Mucosa of rectum (tissue), 2 donors: ENCODE measurements at regions not wholly inside any gene's neighbourhood (a gene's known extent, or its start where the extent isn't known, plus 50 kb on each side); places are given as distances from the start of the nearest gene placed in this dataset.

Experiments used
- H3K27ac ChIP-seq, 2 donors: one replicate each; pipeline ENCODE4 v1.7.0; 2013; ENCODE audit warnings: inconsistent platforms in 2 of 2, low read depth in 2 of 2, low read length in 2 of 2
- H3K27me3 ChIP-seq, 2 donors: one replicate each; pipeline ENCODE4 v1.7.0; 2013; ENCODE audit warnings: low read length in 2 of 2; ENCODE audit not compliant: control insufficient read depth in 2 of 2, insufficient read depth in 2 of 2
- H3K36me3 ChIP-seq, 2 donors: one replicate each; pipeline ENCODE4 v1.7.0; 2013; ENCODE audit warnings: low read length in 2 of 2; ENCODE audit not compliant: control insufficient read depth in 2 of 2, insufficient read depth in 2 of 2
- H3K4me1 ChIP-seq, 2 donors: one replicate each; pipeline ENCODE4 v1.7.0; 2013; ENCODE audit warnings: low read length in 2 of 2, mild to moderate bottlenecking in 1 of 2; ENCODE audit not compliant: control insufficient read depth in 2 of 2, insufficient read depth in 2 of 2
- H3K4me3 ChIP-seq, 2 donors: one replicate each; pipeline ENCODE4 v1.7.0; 2013; ENCODE audit warnings: low read length in 2 of 2
- H3K9ac ChIP-seq, 2 donors: one replicate each; pipeline ENCODE4 v1.7.0; 2013; ENCODE audit warnings: low read length in 2 of 2, low read depth in 1 of 2, mild to moderate bottlenecking in 1 of 2
- H3K9me3 ChIP-seq, 2 donors: one replicate each; pipeline ENCODE4 v1.7.0; 2013; ENCODE audit warnings: low read length in 2 of 2; ENCODE audit not compliant: control insufficient read depth in 2 of 2
- donor health status: healthy.
- donor health status: Normal muscosa, but diverticular disease.

DNA sequence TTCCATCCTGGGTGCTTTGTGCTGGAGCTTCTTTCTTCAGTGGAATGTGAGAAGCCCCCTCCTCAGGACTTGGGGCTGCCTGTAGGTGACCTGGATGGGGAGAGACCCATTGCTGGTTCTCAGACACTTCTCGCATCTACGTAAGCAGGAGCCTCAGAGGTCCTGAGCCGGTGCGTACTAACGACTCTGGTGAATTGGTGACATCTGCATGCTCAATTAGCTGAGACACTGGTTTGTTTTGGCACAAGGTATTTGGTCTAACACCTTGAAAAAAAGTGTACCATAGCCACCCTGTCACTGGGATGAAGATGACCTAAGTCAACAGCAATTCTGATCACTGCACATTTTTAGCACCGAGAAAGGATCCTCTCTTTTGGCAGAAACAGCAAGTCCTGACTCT, 57.7 kb downstream of the LRRC30 start:
- H3K36me3 ChIP-seq = no peaks in the 10 kb centered on the region
- H3K27me3 ChIP-seq = no peaks in the 10 kb centered on the region
- H3K4me1 ChIP-seq = no peaks in the 10 kb centered on the region
- no peaks in the 10 kb centered on the region for H3K9me3 ChIP-seq
- no peak overlapping the region for H3K27ac ChIP-seq
- H3K4me3 ChIP-seq = no peak overlapping the region
- no peak overlapping the region for H3K9ac ChIP-seq

DNA sequence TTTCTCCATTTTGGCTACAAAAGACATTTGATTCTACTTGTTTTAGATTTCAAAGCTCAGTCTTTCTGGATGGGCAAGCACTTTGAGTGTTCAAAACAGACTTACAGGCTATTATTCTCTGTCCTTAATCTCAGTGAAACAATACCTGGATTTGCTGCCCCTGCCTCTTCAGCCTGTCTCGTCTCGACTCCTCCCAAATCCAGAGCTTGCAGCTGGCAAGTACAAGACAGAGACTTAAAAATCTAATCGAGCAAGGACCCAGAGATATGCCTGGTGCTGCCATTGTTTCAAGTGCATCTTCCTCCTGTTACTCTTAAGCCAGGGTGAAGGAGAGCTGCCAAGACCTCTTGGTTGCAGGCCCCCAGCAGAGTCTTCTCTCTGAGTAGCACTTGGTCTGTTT, 59.2 kb downstream of the LRRC30 start:
- no peak overlapping the region for H3K27ac ChIP-seq
- no peak overlapping the region for H3K9ac ChIP-seq
- no peaks in the 10 kb centered on the region for H3K27me3 ChIP-seq
- H3K4me3 ChIP-seq = no peak overlapping the region
- H3K36me3 ChIP-seq = no peaks in the 10 kb centered on the region
- H3K9me3 ChIP-seq = no peaks in the 10 kb centered on the region
- H3K4me1 ChIP-seq = no peaks in the 10 kb centered on the region

DNA sequence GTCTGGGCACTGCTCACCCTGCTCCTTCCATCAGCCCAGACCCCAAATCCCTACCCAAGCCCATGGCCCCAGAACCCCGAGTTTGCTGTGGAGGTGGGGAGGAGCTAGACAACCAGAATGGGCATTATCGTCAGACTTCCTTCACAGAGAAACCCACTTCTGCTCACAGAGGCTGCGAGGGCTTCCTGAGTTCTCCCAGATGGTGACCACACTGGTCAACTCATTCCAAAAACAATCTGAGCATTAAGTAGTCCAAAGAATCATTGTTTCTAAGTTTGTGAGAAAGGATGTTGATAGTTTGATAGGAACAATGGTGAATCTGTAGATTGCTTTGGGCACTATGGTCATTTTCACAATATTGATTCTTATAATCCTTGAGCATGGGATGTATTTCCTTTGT, 60.2 kb downstream of the LRRC30 start:
- no peaks in the 10 kb centered on the region for H3K27me3 ChIP-seq
- no peaks in the 10 kb centered on the region for H3K9me3 ChIP-seq
- no peaks in the 10 kb centered on the region for H3K4me1 ChIP-seq
- no peak overlapping the region for H3K9ac ChIP-seq
- H3K36me3 ChIP-seq = no peaks in the 10 kb centered on the region
- H3K27ac ChIP-seq = no peak overlapping the region
- H3K4me3 ChIP-seq = no peak overlapping the region

DNA sequence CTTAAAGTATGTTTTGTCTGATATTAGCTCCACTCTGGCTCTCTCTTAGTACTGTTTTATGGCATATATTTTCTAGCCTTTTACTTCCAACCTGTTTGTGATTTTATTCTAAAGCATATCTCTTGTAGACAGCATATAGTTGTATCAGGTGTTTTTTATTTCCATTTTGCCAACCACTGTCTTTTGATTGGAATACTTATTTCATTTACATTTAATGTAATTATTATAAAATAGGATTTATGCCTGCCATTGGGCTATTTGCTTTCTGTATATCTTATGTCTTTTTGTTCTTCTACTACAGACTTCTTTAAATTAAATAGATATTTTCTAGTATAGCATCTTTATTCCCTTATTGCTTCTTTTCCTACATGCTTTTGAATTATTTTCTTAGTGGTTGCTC, 67.3 kb downstream of the LRRC30 start:
- Histone ChIP-seq H3K27me3 (no peaks in the 10 kb centered on the region), H3K9ac (no peak overlapping the region), H3K4me3 (no peak overlapping the region), H3K4me1 (no peaks in the 10 kb centered on the region), H3K27ac (no peak overlapping the region), H3K9me3 (peaks cover 0 to 2% of the 10 kb centered on the region in 2 donors), H3K36me3 (no peaks in the 10 kb centered on the region)

DNA sequence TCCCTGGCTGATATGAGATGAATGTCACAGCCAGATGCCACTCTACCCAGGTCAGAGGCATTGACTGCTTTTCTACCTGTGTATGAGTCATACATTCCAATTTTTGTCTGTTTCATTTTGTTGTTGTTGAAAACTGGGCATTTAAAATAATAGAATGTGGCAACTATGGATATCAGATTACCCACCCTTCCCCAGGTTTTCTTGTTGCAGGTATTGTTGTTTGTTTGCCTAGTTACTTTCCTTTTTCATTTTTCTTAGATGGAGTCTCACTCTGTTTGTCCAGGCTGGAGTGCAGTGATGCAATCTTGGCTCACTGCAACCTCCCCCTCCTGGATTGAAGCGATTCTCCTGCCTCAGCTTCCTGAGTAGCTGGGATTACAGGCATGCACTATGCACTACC, 70.2 kb downstream of the LRRC30 start:
- no peaks in the 10 kb centered on the region for H3K4me1 ChIP-seq
- no peak overlapping the region for H3K4me3 ChIP-seq
- H3K36me3 ChIP-seq = no peaks in the 10 kb centered on the region
- no peak overlapping the region for H3K9ac ChIP-seq
- no peaks in the 10 kb centered on the region for H3K27me3 ChIP-seq
- H3K9me3 ChIP-seq = peaks cover 0 to 2% of the 10 kb centered on the region in 2 donors
- H3K27ac ChIP-seq = no peak overlapping the region

DNA sequence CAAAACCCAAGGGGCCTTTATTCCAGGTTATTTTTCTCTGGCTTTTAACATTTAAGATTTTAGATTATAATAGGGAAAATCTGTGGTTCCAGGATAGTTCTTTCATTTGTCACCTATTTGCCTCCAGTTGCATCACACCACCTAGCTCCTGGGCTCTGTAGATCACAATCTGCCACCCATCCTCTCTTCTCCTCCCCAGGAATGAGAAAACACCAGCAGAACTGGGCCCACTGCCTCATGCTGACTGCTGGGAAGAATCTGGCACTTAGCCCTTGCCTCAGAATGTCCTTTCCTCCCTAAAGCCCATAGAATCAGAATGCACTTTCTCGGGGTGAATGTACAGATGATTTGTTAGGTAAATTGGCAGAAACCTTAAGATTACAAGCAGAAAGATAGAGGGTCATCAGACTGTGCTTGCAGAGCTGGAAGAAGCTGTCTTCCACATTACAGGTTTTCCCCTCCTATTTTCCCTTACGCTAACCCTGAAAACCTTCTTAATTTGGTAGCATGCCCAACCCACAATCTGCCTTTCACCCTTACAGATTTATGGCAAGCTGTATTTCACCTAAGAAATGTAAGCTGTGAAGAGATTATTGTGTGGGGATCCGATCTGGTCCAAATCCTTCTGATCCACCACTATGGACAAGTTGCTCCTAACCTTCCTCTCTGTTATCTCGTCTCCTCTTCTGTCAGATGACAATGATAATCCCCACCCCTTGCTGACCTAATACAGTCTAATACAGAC, 72.6 kb downstream of the LRRC30 start:
- H3K9me3 ChIP-seq = peaks cover 0 to 2% of the 10 kb centered on the region in 2 donors
- no peak overlapping the region for H3K27ac ChIP-seq
- no peaks in the 10 kb centered on the region for H3K27me3 ChIP-seq
- no peaks in the 10 kb centered on the region for H3K4me1 ChIP-seq
- H3K36me3 ChIP-seq = no peaks in the 10 kb centered on the region
- H3K9ac ChIP-seq = no peak overlapping the region
- H3K4me3 ChIP-seq = no peak overlapping the region

DNA sequence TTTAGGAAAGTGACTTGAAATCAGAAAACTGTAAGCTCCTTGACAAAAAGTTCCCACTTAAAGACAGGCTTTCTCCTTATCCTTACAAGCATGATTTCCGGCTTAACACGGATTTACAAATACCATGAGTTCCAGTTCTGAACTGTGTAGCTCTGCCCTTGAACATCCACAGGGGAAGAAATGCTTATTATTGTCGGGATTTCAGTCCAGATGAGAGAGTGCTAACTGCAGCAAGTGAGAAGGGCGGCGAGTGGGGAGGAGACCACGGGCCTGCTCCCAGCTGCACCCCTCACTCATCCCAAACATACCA, 73.1 kb downstream of the LRRC30 start:
- Histone ChIP-seq H3K36me3 (no peaks in the 10 kb centered on the region), H3K9me3 (peaks cover 0 to 4% of the 10 kb centered on the region in 2 donors), H3K27me3 (no peaks in the 10 kb centered on the region), H3K4me3 (no peak overlapping the region), H3K4me1 (no peaks in the 10 kb centered on the region), H3K9ac (no peak overlapping the region), H3K27ac (no peak overlapping the region)

DNA sequence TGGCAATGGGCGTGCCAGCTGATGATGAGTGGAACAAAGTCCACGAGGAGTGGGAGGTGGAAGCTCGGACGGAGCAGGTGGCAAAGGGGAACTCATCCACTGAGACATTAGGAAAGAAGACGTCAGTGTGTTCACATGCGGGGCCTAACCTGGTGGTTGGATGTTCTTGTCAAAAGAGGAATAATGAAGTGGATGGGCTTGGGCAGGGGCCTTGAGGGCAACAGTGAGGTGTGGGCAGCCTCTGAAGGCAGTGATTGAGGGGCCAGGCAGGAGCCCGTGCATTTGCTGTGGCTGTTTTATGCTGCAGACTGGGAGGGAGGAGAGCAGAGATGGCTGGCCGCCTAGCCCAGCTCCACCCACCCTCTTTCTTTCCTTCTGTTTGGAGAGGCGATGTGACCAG, 74.5 kb downstream of the LRRC30 start:
- no peak overlapping the region for H3K9ac ChIP-seq
- H3K4me3 ChIP-seq = no peak overlapping the region
- peaks cover 0 to 4% of the 10 kb centered on the region in 2 donors for H3K9me3 ChIP-seq
- H3K27ac ChIP-seq = no peak overlapping the region
- H3K27me3 ChIP-seq = no peaks in the 10 kb centered on the region
- no peaks in the 10 kb centered on the region for H3K36me3 ChIP-seq
- no peaks in the 10 kb centered on the region for H3K4me1 ChIP-seq

DNA sequence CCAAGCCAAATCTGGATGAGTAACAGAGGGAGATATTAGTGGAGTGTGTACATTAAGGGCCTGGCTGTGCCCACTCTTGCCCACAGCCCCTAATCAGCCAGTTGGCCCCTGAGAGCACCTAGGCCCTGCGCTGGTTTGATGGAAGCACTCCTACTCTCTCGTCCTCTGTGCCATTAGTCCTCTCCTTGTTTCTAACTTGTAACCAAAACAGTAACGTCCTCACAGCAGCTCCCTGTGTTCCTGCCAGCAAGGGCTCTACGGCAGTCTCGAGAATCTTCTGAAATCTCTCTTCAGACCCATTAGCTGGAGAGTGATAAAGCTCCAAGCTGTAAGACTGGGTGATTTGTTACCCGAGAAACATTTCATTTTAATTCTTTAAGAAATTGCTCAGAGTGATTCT, 76.1 kb downstream of the LRRC30 start:
- Histone ChIP-seq H3K9ac (no peak overlapping the region), H3K36me3 (no peaks in the 10 kb centered on the region), H3K4me3 (no peak overlapping the region), H3K4me1 (no peaks in the 10 kb centered on the region), H3K27ac (no peak overlapping the region), H3K9me3 (peaks cover 0 to 4% of the 10 kb centered on the region in 2 donors), H3K27me3 (no peaks in the 10 kb centered on the region)

DNA sequence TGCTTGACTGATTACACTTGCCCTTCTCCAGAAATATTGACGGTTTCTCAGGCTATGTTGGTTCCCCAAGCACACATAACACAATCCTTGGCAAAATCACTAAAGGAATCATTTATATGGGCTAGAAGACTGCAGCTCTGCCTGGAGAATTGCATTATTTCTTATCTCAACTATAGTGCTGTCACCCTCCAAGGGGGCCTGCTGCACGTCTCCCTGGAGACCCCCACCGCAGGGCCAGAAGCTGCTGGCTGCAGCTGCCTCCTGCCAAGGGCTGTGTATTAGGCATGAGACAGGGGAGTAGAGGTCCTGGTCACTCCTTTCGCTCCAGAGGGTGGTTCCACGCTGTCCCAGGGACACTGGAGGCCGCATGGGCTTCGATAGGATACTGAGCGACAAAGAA, 76.6 kb downstream of the LRRC30 start:
- Histone ChIP-seq H3K9ac (no peak overlapping the region), H3K27me3 (no peaks in the 10 kb centered on the region), H3K27ac (no peak overlapping the region), H3K4me3 (no peak overlapping the region), H3K36me3 (no peaks in the 10 kb centered on the region), H3K9me3 (peaks cover 0 to 4% of the 10 kb centered on the region in 2 donors), H3K4me1 (no peaks in the 10 kb centered on the region)

DNA sequence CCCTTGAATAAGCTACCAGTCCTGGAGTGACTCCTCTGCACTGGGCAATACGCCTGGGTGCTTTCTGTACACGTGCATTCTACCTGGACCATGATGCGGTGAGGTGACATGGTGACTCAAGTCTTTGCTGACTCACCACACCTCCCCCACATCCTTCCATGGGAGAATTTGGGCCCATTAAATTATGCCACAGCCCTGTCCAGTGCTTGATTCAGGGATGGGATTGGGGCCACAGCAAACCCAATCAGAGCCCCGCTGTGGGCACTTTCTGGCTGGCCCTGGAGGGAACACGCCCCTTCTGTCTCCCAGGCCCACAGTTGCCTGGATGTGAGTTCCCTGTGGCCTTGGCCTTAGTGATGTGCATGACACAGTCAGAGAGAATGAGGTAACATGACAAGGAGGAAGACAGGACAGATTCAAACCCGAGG, 86.9 kb downstream of the LRRC30 start:
- Histone ChIP-seq H3K27ac (no peak overlapping the region), H3K9ac (no peak overlapping the region), H3K27me3 (no peaks in the 10 kb centered on the region), H3K9me3 (no peaks in the 10 kb centered on the region), H3K4me3 (no peak overlapping the region), H3K36me3 (no peaks in the 10 kb centered on the region), H3K4me1 (no peaks in the 10 kb centered on the region)
